Activated T-cell treated with anti-CD3 and anti-CD28 coated beads, Interleukin-2, amount 50 U/mL, for 72 hours (primary cell): ENCODE measurements at regions not wholly inside any gene's neighbourhood (a gene's known extent, or its start where the extent isn't known, plus 50 kb on each side); places are given as distances from the start of the nearest gene placed in this dataset.

Experiments used
- ATAC-seq, 2 donors: fragments of 150-1000 bp; cut with Tn5 transposase; replicated peaks in 1 of 2; 2 replicates each; pipeline ENCODE4 v1.10.0; 2021; ENCODE audit warnings: moderate library complexity in 2 of 2, mild to moderate bottlenecking in 1 of 2
- DNase-seq, 2 donors: peaks; one replicate each; pipeline ENCODE4 v3.0.0; 2021 to 2022; ENCODE audit warnings: mixed read lengths in 1 of 2
- H3K27ac Mint-ChIP-seq: one replicate; pipeline ENCODE4 v1.8.0; 2022; ENCODE audit warnings: mild to moderate bottlenecking, moderate library complexity, mixed read lengths
- H3K27me3 Mint-ChIP-seq: one replicate; pipeline ENCODE4 v1.8.0; 2022; ENCODE audit warnings: low read depth, mixed read lengths
- H3K36me3 Mint-ChIP-seq, 2 donors: one replicate each; pipeline ENCODE4 v1.8.0; 2022; ENCODE audit warnings: mixed read lengths in 2 of 2, mild to moderate bottlenecking in 1 of 2; ENCODE audit not compliant: insufficient read depth in 2 of 2
- H3K4me1 Mint-ChIP-seq: one replicate; pipeline ENCODE4 v1.8.0; 2022; ENCODE audit warnings: low read depth, mixed read lengths
- H3K4me3 Mint-ChIP-seq, 2 donors: one replicate each; pipeline ENCODE4 v1.8.0; 2022; ENCODE audit warnings: mild to moderate bottlenecking in 2 of 2, mixed read lengths in 2 of 2, moderate library complexity in 2 of 2
- H3K9me3 Mint-ChIP-seq, 2 donors: one replicate each; pipeline ENCODE4 v1.8.0; 2022; ENCODE audit warnings: mixed read lengths in 2 of 2

- Mint-ChIP-seq H3K27ac (no peak overlapping the region), H3K9me3 (peaks cover 0 to 5% of the 10 kb centered on the region in 2 donors), H3K4me3 (peak overlapping the region in 1 of 2 donors; percentile 27), H3K36me3 (peaks cover 0 to 3% of the 10 kb centered on the region in 2 donors), H3K27me3 (peaks cover 28% of the 10 kb centered on the region), H3K4me1 (peaks cover 33% of the 10 kb centered on the region)
- DNase-seq (peak; percentile 40 to 42), ATAC-seq (peak; percentile 84 to 86)
These were observed 97.9 kb upstream of the ATL2 start for GRCh38 chr2:38474715-38475566.

- H3K27me3 Mint-ChIP-seq, result peaks cover 25% of the 10 kb centered on the region
- peak overlapping the region; percentile 7 for H3K27ac Mint-ChIP-seq
These were observed 97.0 kb upstream of the ATL2 start for GRCh38 chr2:38474021-38474456.

GRCh38 chr2:38473333-38474005 lies 96.4 kb upstream of the ATL2 start:
- H3K4me3 Mint-ChIP-seq, result peak overlapping the region in 1 of 2 donors; percentile 55
- H3K36me3 Mint-ChIP-seq, result no peaks in the 10 kb centered on the region
- DNase-seq, result no peak
- ATAC-seq, result peak; percentile 30 to 42
- H3K9me3 Mint-ChIP-seq, result no peaks in the 10 kb centered on the region
- H3K27me3 Mint-ChIP-seq, result peaks cover 22% of the 10 kb centered on the region
- peaks cover 33% of the 10 kb centered on the region for H3K4me1 Mint-ChIP-seq
- peak overlapping the region; percentile 7 for H3K27ac Mint-ChIP-seq

More at GRCh38 chr2:38474021-38474456, 97.0 kb upstream of the ATL2 start:
- Mint-ChIP-seq H3K4me1 (peaks cover 33% of the 10 kb centered on the region), H3K4me3 (peak overlapping the region; percentile 43 to 55), H3K9me3 (peaks cover 0 to under 1% of the 10 kb centered on the region in 2 donors), H3K36me3 (peaks cover 0 to under 1% of the 10 kb centered on the region in 2 donors)
- peak in 1 of 2 donors; percentile 6 for DNase-seq
- peak; percentile 55 to 59 for ATAC-seq

GRCh38 chr2:38470115-38470514 lies 93.0 kb upstream of the ATL2 start:
- H3K27ac Mint-ChIP-seq, result no peak overlapping the region
- H3K9me3 Mint-ChIP-seq, result no peaks in the 10 kb centered on the region
- H3K27me3 Mint-ChIP-seq, result peaks cover 10% of the 10 kb centered on the region
- no peaks in the 10 kb centered on the region for H3K36me3 Mint-ChIP-seq
- peaks cover 25% of the 10 kb centered on the region for H3K4me1 Mint-ChIP-seq
- no peak overlapping the region for H3K4me3 Mint-ChIP-seq
- ATAC-seq, result no peak
- no peak for DNase-seq

- DNase-seq (no peak), ATAC-seq (no peak)
- Mint-ChIP-seq H3K36me3 (no peaks in the 10 kb centered on the region), H3K4me3 (no peak overlapping the region), H3K9me3 (no peaks in the 10 kb centered on the region), H3K4me1 (peaks cover 4% of the 10 kb centered on the region), H3K27me3 (peaks cover 10% of the 10 kb centered on the region), H3K27ac (no peak overlapping the region)
These were observed 90.8 kb upstream of the ATL2 start for GRCh38 chr2:38467768-38468455.

- ATAC-seq, result no peak
These were observed 90.0 kb upstream of the ATL2 start for GRCh38 chr2:38466876-38467767.

GRCh38 chr2:38466409-38466808 lies 89.3 kb upstream of the ATL2 start:
- Mint-ChIP-seq H3K36me3 (no peaks in the 10 kb centered on the region), H3K4me1 (peaks cover 12% of the 10 kb centered on the region), H3K4me3 (no peak overlapping the region), H3K27ac (no peak overlapping the region), H3K27me3 (peaks cover 6% of the 10 kb centered on the region), H3K9me3 (no peaks in the 10 kb centered on the region)
- no peak for ATAC-seq
- no peak for DNase-seq

More at GRCh38 chr2:38466876-38467767, 90.0 kb upstream of the ATL2 start:
- H3K27me3 Mint-ChIP-seq, result peaks cover 6% of the 10 kb centered on the region
- no peak for DNase-seq
- peaks cover 9% of the 10 kb centered on the region for H3K4me1 Mint-ChIP-seq
- H3K9me3 Mint-ChIP-seq, result no peaks in the 10 kb centered on the region
- no peak overlapping the region for H3K4me3 Mint-ChIP-seq
- H3K36me3 Mint-ChIP-seq, result no peaks in the 10 kb centered on the region
- no peak overlapping the region for H3K27ac Mint-ChIP-seq

- Mint-ChIP-seq H3K36me3 (no peaks in the 10 kb centered on the region), H3K4me3 (no peak overlapping the region), H3K27me3 (peaks cover 6% of the 10 kb centered on the region), H3K27ac (no peak overlapping the region), H3K9me3 (no peaks in the 10 kb centered on the region), H3K4me1 (peaks cover 12% of the 10 kb centered on the region)
- no peak for ATAC-seq
- DNase-seq, result peak; percentile 19 to 22
These were observed 88.7 kb upstream of the ATL2 start for GRCh38 chr2:38465789-38466127.

- H3K9me3 Mint-ChIP-seq, result no peaks in the 10 kb centered on the region
- DNase-seq (no peak), ATAC-seq (no peak)
- H3K27me3 Mint-ChIP-seq, result peaks cover 6% of the 10 kb centered on the region
- no peaks in the 10 kb centered on the region for H3K36me3 Mint-ChIP-seq
- no peak overlapping the region for H3K4me3 Mint-ChIP-seq
- no peak overlapping the region for H3K27ac Mint-ChIP-seq
- H3K4me1 Mint-ChIP-seq, result peaks cover 12% of the 10 kb centered on the region
These were observed 88.1 kb upstream of the ATL2 start for GRCh38 chr2:38464971-38465788.

- H3K4me3 Mint-ChIP-seq, result no peak overlapping the region
- peaks cover 6% of the 10 kb centered on the region for H3K27me3 Mint-ChIP-seq
- peaks cover 12% of the 10 kb centered on the region for H3K4me1 Mint-ChIP-seq
- no peaks in the 10 kb centered on the region for H3K36me3 Mint-ChIP-seq
- H3K9me3 Mint-ChIP-seq, result no peaks in the 10 kb centered on the region
- ATAC-seq (no peak), DNase-seq (no peak)
- no peak overlapping the region for H3K27ac Mint-ChIP-seq
These were observed 86.7 kb upstream of the ATL2 start for GRCh38 chr2:38463752-38464151.

- Mint-ChIP-seq H3K4me3 (peak overlapping the region; percentile 2 to 16), H3K27me3 (peaks cover 21% of the 10 kb centered on the region), H3K4me1 (peaks cover 12% of the 10 kb centered on the region), H3K9me3 (no peaks in the 10 kb centered on the region), H3K27ac (no peak overlapping the region), H3K36me3 (no peaks in the 10 kb centered on the region)
- ATAC-seq (peak; percentile 98 to 99), DNase-seq (peak; percentile 56 to 73)
These were observed 85.1 kb upstream of the ATL2 start for GRCh38 chr2:38462121-38462661.
